ENCODE measurements at regions not wholly inside any gene's neighbourhood (a gene's known extent, or its start where the extent isn't known, plus 50 kb on each side); places are given as distances from the start of the nearest gene placed in this dataset.
A peak's percentile ranks its signal among the peaks of the same experiment; 100 is the strongest.

GRCh38 chr12:46442738-46443137 is 70.2 kb upstream of the SLC38A2 start:
- no peak overlapping the region for H3K4me3 Mint-ChIP-seq (ENCODE audit: unreplicated experiment)
- peak overlapping the region; percentile 20 for H3K27ac Mint-ChIP-seq (ENCODE audit: unreplicated experiment)
- TF ChIP-seq, protein P1, sequence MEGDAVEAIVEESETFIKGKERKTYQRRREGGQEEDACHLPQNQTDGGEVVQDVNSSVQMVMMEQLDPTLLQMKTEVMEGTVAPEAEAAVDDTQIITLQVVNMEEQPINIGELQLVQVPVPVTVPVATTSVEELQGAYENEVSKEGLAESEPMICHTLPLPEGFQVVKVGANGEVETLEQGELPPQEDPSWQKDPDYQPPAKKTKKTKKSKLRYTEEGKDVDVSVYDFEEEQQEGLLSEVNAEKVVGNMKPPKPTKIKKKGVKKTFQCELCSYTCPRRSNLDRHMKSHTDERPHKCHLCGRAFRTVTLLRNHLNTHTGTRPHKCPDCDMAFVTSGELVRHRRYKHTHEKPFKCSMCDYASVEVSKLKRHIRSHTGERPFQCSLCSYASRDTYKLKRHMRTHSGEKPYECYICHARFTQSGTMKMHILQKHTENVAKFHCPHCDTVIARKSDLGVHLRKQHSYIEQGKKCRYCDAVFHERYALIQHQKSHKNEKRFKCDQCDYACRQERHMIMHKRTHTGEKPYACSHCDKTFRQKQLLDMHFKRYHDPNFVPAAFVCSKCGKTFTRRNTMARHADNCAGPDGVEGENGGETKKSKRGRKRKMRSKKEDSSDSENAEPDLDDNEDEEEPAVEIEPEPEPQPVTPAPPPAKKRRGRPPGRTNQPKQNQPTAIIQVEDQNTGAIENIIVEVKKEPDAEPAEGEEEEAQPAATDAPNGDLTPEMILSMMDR (IDR thresholded peaks at IDR 0.05), result no peak
- H3K4me1 Mint-ChIP-seq (ENCODE audit: unreplicated experiment), result peaks cover 53% of the 10 kb centered on the region
- DNase-seq (ENCODE audit: extremely low spot score, unreplicated experiment), result no peak
- peaks cover 3% of the 10 kb centered on the region for H3K9me3 Mint-ChIP-seq (ENCODE audit: unreplicated experiment)
- H3K27me3 Mint-ChIP-seq (ENCODE audit: unreplicated experiment), result no peaks in the 10 kb centered on the region
- peaks cover 6% of the 10 kb centered on the region for H3K36me3 Mint-ChIP-seq (ENCODE audit: unreplicated experiment)

GRCh38 chr12:46442239-46442638 is 69.7 kb upstream of the SLC38A2 start:
- H3K4me3 Mint-ChIP-seq (ENCODE audit: unreplicated experiment), result no peak overlapping the region
- H3K9me3 Mint-ChIP-seq (ENCODE audit: unreplicated experiment), result peaks cover 1% of the 10 kb centered on the region
- H3K36me3 Mint-ChIP-seq (ENCODE audit: unreplicated experiment), result peaks cover 5% of the 10 kb centered on the region
- TF ChIP-seq, protein P1 (IDR thresholded peaks at IDR 0.05), result no peak
- H3K27me3 Mint-ChIP-seq (ENCODE audit: unreplicated experiment), result no peaks in the 10 kb centered on the region
- DNase-seq (ENCODE audit: extremely low spot score, unreplicated experiment), result no peak
- H3K27ac Mint-ChIP-seq (ENCODE audit: unreplicated experiment), result peak overlapping the region; percentile 20
- peaks cover 54% of the 10 kb centered on the region for H3K4me1 Mint-ChIP-seq (ENCODE audit: unreplicated experiment)

DNA sequence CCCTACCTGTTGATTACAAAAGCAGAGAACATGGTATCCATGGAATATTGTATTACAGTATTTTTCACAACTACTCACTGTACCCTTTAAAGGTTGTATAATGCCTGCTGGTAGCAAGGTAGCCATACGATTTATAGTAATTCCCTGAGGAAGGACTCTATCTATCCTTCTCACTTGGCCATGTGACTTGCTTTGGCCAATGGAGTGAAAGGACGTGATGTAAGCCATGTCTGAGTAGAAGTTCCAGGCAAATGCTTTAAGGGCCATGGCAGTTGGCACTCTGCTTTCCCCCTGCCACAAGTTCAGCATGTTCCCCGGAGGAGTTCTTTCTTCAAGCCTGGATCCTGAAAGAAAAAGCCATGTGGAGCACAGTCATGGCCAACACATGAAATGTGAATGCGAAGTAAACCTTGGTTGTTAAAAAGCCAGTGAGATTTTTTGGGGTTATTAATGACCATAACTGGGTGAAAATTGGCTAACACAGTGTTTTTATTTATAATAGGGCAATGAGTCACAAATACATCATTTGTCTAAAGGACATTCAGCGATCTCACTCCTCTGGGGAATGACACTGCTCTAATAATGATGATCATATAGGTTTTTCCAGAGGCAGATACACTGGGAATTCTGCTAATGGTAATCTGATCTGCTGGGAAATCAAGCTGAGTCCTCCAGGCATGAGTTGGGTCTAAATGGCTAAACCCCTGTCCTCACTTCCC is 67.4 kb upstream of the SLC38A2 start:
- DNase-seq (ENCODE audit: extremely low spot score, unreplicated experiment), result no peak

GRCh38 chr12:46438719-46439319 is 66.2 kb upstream of the SLC38A2 start:
- H3K36me3 Mint-ChIP-seq (ENCODE audit: unreplicated experiment), result peaks cover 4% of the 10 kb centered on the region
- peaks cover 30% of the 10 kb centered on the region for H3K4me1 Mint-ChIP-seq (ENCODE audit: unreplicated experiment)
- TF ChIP-seq, protein P1 (IDR thresholded peaks at IDR 0.05), result no peak
- H3K4me3 Mint-ChIP-seq (ENCODE audit: unreplicated experiment), result no peak overlapping the region
- no peaks in the 10 kb centered on the region for H3K9me3 Mint-ChIP-seq (ENCODE audit: unreplicated experiment)
- no peak for DNase-seq (ENCODE audit: extremely low spot score, unreplicated experiment)
- no peak overlapping the region for H3K27ac Mint-ChIP-seq (ENCODE audit: unreplicated experiment)
- H3K27me3 Mint-ChIP-seq (ENCODE audit: unreplicated experiment), result no peaks in the 10 kb centered on the region

More for the DNA sequence above, 67.4 kb upstream of the SLC38A2 start:
- Mint-ChIP-seq H3K4me1 (ENCODE audit: unreplicated experiment) (peaks cover 35% of the 10 kb centered on the region), H3K9me3 (ENCODE audit: unreplicated experiment) (no peaks in the 10 kb centered on the region), H3K27me3 (ENCODE audit: unreplicated experiment) (no peaks in the 10 kb centered on the region), H3K4me3 (ENCODE audit: unreplicated experiment) (no peak overlapping the region), H3K27ac (ENCODE audit: unreplicated experiment) (no peak overlapping the region), H3K36me3 (ENCODE audit: unreplicated experiment) (peaks cover 4% of the 10 kb centered on the region)
- TF ChIP-seq, protein P1 (IDR thresholded peaks at IDR 0.05), result no peak

DNA sequence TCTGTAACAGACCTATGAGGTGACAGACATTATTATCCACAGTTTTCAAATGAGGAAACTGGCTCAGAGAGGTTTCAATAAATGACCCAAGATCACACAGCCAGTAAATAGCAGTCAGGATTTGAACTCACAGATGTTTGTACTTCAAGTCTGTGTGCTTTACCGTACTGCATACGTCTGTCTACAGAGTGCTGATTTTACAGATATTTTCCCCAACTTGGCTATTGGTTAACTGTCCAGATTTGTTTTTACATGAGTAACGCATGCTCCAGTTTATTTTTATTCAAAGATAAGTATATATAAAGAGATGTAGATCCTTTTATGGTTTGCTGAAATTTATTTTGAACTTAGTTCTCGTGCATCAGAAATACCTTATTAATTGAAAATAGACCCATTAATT is 65.7 kb upstream of the SLC38A2 start:
- Mint-ChIP-seq H3K36me3 (ENCODE audit: unreplicated experiment) (peaks cover 4% of the 10 kb centered on the region), H3K4me3 (ENCODE audit: unreplicated experiment) (no peak overlapping the region), H3K27me3 (ENCODE audit: unreplicated experiment) (no peaks in the 10 kb centered on the region), H3K27ac (ENCODE audit: unreplicated experiment) (no peak overlapping the region), H3K9me3 (ENCODE audit: unreplicated experiment) (no peaks in the 10 kb centered on the region), H3K4me1 (ENCODE audit: unreplicated experiment) (peaks cover 31% of the 10 kb centered on the region)
- no peak for DNase-seq (ENCODE audit: extremely low spot score, unreplicated experiment)
- TF ChIP-seq, protein P1 (IDR thresholded peaks at IDR 0.05), result no peak
